ENCODE measurements at regions not wholly inside any gene's neighbourhood (a gene's known extent, or its start where the extent isn't known, plus 50 kb on each side); places are given as distances from the start of the nearest gene placed in this dataset.

GRCh38 chr6:19669206-19669605, 168.0 kb upstream of the ID4 start (continued):
- TF ChIP-seq RFX5 (IDR thresholded peaks at IDR 0.05; ENCODE audit: borderline replicate concordance, low read depth, low read length) (no peak), HDAC2 (IDR thresholded peaks at IDR 0.05; ENCODE audit: borderline replicate concordance in 1 of 2, low read depth in 2 of 2, low read length in 2 of 2) (no peak)

All from H1 (cell line).